SK-N-SH treated with all-trans-retinoic acid at 6 μM for 48 hours (cell line): ENCODE measurements at regions not wholly inside any gene's neighbourhood (a gene's known extent, or its start where the extent isn't known, plus 50 kb on each side); places are given as distances from the start of the nearest gene placed in this dataset.

Source experiments
- ARNTL ChIP-seq: fragments of 450-650 bp; formaldehyde crosslinking; IDR thresholded peaks from 2 replicates; pipeline ENCODE4 v1.5.0; 2020; ENCODE audit warnings: low read depth, mild to moderate bottlenecking, moderate library complexity, borderline replicate concordance
- ESRRG ChIP-seq: fragments of 250-450 bp; sonication (Bioruptor Pico); IDR thresholded peaks from 2 replicates; pipeline ENCODE4 v1.6.1; 2021; ENCODE audit warnings: mild to moderate bottlenecking
- PATZ1 ChIP-seq: fragments of 250-450 bp; sonication (Bioruptor Pico); IDR thresholded peaks from 2 replicates; pipeline ENCODE4 v1.8.0; 2020; ENCODE audit warnings: mild to moderate bottlenecking, moderate library complexity, borderline replicate concordance
- RARB ChIP-seq: fragments of 250-450 bp; sonication (Bioruptor Pico); IDR thresholded peaks from 2 replicates; pipeline ENCODE4 v1.8.0; 2021; ENCODE audit warnings: mild to moderate bottlenecking, moderate library complexity
- SNAI2 ChIP-seq: fragments of 250-450 bp; sonication (Bioruptor Pico); IDR thresholded peaks from 2 replicates; pipeline ENCODE4 v1.5.0; 2020; ENCODE audit warnings: mild to moderate bottlenecking, moderate library complexity
- ZFP3 ChIP-seq: fragments of 250-450 bp; sonication (Bioruptor Pico); IDR thresholded peaks from 2 replicates; pipeline ENCODE4 v1.5.0; 2020; ENCODE audit warnings: mild to moderate bottlenecking, moderate library complexity
- ZNF70 ChIP-seq: fragments of 450-650 bp; formaldehyde crosslinking; IDR thresholded peaks from 2 replicates; pipeline ENCODE4 v1.5.0; 2020; ENCODE audit warnings: mild to moderate bottlenecking, moderate library complexity
- TF ChIP-seq, protein P1 (sequence below): fragments of 250-450 bp; sonication (Bioruptor Pico); IDR thresholded peaks from 2 replicates; pipeline ENCODE4 v1.5.1; 2020; ENCODE audit warnings: low read depth, mild to moderate bottlenecking, moderate library complexity

- no peak for TF ChIP-seq ZFP3
- no peak for TF ChIP-seq SNAI2 (CRISPR knock-in tag)
- TF ChIP-seq PATZ1 = no peak
- no peak for TF ChIP-seq ZNF70 (CRISPR knock-in tag)
- TF ChIP-seq RARB (CRISPR knock-in tag) = no peak
- TF ChIP-seq, protein P1, sequence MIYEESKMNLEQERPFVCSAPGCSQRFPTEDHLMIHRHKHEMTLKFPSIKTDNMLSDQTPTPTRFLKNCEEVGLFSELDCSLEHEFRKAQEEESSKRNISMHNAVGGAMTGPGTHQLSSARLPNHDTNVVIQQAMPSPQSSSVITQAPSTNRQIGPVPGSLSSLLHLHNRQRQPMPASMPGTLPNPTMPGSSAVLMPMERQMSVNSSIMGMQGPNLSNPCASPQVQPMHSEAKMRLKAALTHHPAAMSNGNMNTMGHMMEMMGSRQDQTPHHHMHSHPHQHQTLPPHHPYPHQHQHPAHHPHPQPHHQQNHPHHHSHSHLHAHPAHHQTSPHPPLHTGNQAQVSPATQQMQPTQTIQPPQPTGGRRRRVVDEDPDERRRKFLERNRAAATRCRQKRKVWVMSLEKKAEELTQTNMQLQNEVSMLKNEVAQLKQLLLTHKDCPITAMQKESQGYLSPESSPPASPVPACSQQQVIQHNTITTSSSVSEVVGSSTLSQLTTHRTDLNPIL (CRISPR knock-in tag) = no peak
- TF ChIP-seq ARNTL = no peak
- no peak for TF ChIP-seq ESRRG (CRISPR knock-in tag)
Measured at GRCh38 chr1:87178441-87178840, 150.2 kb upstream of the LMO4 start.
